ENCODE measurements at regions not wholly inside any gene's neighbourhood (a gene's known extent, or its start where the extent isn't known, plus 50 kb on each side); places are given as distances from the start of the nearest gene placed in this dataset.

DNA sequence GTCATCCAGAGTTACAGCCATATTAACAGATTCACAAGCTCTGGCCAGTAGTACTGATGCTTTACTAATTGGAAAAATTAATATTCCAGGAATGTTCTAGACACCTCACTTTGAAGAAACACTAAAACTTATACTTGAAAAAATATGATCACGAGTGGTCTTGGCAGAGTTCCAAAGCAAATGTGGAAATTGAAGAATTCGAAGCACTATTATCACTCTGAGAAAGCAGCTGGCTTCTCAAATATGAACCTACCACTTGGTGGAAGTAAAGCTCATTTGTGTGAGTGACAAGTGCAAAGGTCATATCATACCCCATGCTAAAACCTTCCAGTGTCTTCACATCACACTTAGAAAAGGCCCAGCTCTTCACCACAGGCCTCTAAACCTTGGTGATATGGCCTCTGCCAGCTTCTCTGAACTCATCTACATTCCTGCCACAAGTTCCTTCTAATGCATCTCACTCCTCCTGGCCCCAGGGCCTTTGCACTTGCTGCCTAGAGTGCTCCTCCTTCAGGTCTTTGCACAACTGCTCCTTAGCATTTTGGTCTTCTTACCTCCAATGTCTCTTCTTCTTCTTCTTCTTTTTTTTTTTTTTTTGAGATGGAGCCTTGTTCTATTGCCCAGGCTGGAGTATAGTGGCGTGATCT is 175.7 kb upstream of the SMIM23 start:
- Histone ChIP-seq H3K27ac (ENCODE audit: low read depth, low read length) (no peak overlapping the region), H3K23ac (ENCODE audit: insufficient read length) (no peak overlapping the region), H3K18ac (ENCODE audit: extremely low read depth, low read length) (no peak overlapping the region), H4K91ac (replicated peaks; ENCODE audit: insufficient read length, low read length) (no peak overlapping the region), H2BK12ac (ENCODE audit: low read depth, low read length) (no peak overlapping the region), H3K79me1 (ENCODE audit: low read depth, low read length) (no peaks in the 10 kb centered on the region), H3K4me1 (replicated peaks in 1 of 4; ENCODE audit: control insufficient read depth in 3 of 4, insufficient read depth in 4 of 4, low read length in 3 of 4) (peaks cover 0 to under 1% (median 0%) of the 10 kb centered on the region in 4 experiments; a peak in 4 of 7 replicates), H3K4me2 (ENCODE audit: insufficient read depth in 1 of 2, low read depth in 2 of 2, low read length in 2 of 2) (no peak overlapping the region), H3K4ac (replicated peaks; ENCODE audit: insufficient read length, low read depth, low read length) (no peak overlapping the region), H3K79me2 (ENCODE audit: control insufficient read depth in 1 of 2, insufficient read depth in 2 of 2, low read length in 2 of 2) (no peaks in the 10 kb centered on the region), H4K20me1 (replicated peaks in 1 of 2; ENCODE audit: control insufficient read depth in 1 of 2, insufficient read depth in 2 of 2, low read length in 2 of 2) (peaks cover 0 to 1% of the 10 kb centered on the region in 2 experiments), H3K4me3 (ENCODE audit: extremely low read depth in 1 of 4, insufficient read depth in 2 of 4, low read depth in 3 of 4, low read length in 4 of 4) (no peak overlapping the region), H2BK15ac (ENCODE audit: low read length) (no peak overlapping the region), H3K9me3 (ENCODE audit: insufficient read depth in 2 of 2, low read depth in 1 of 2, low read length in 1 of 2) (peaks cover 5 to 8% of the 10 kb centered on the region in 2 experiments; a peak in 3 of 4 replicates), H4K8ac (ENCODE audit: extremely low read depth, insufficient read depth, low read length) (no peak overlapping the region), H3K56ac (replicated peaks; ENCODE audit: insufficient read length, low read depth, low read length) (no peak overlapping the region), H2BK120ac (replicated peaks; ENCODE audit: low read depth, low read length) (no peak overlapping the region), H2BK5ac (ENCODE audit: low read depth, low read length) (no peak overlapping the region), H2BK20ac (ENCODE audit: low read length) (no peak overlapping the region), H3K9ac (replicated peaks in 1 of 4; ENCODE audit: extremely low read depth in 1 of 4, low read depth in 3 of 4, low read length in 3 of 4) (no peak overlapping the region), H3K14ac (ENCODE audit: insufficient read length) (no peak overlapping the region), H2AK5ac (ENCODE audit: low read depth, low read length) (no peak overlapping the region), H4K5ac (ENCODE audit: insufficient read length, low read depth, low read length) (no peak overlapping the region), H3K27me3 (replicated peaks in 1 of 4; ENCODE audit: control insufficient read depth in 3 of 4, extremely low read depth in 1 of 4, insufficient read depth in 3 of 4, low read length in 3 of 4) (peaks cover 0 to 7% (median 1%) of the 10 kb centered on the region in 4 experiments; a peak in 4 of 7 replicates), H3K23me2 (ENCODE audit: low read depth, low read length) (no peaks in the 10 kb centered on the region), H3K36me3 (ENCODE audit: control insufficient read depth in 2 of 4, insufficient read depth in 4 of 4, low read length in 3 of 4) (no peaks in the 10 kb centered on the region), H2AFZ (ENCODE audit: low read length) (no peak overlapping the region)
- WGBS, 2 experiments (ENCODE audit: extremely low coverage in 1 of 2, insufficient coverage in 1 of 2, insufficient read length in 1 of 2, insufficient replicate concordance in 2 of 2, low coverage in 1 of 2, low lambda C conversion rate in 2 of 2, missing lambda C conversion rate in 1 of 2) = 90% methylated on average over 2 of the region's 3 CpGs; no CpG with 5 or more reads in 1 of the 2 experiments
- ChIA-PET POLR2A (ENCODE audit: partially characterized antibody) (interaction anchor here (1.2 kb wide), 2 partner anchors 10 to 59 kb away, joined by 3 read pairs; no protein-coding TSS in a partner anchor), CTCF (ENCODE audit: partially characterized antibody) (interaction anchor here (0.6 to 2.5 kb wide), 6 partner anchors 10 to 248 kb away, joined by 3 to 10 read pairs (median 3); no protein-coding TSS in a partner anchor)
- DNase-seq (ENCODE audit: low read depth in 1 of 2, low spot score in 2 of 2) (no peak), FAIRE-seq (no peak)
- TF ChIP-seq SP2 (IDR thresholded peaks at IDR 0.05; ENCODE audit: low read length) = no peak

All from H1 (cell line).